ENCODE measurements at regions not wholly inside any gene's neighbourhood (a gene's known extent, or its start where the extent isn't known, plus 50 kb on each side); places are given as distances from the start of the nearest gene placed in this dataset.

DNA sequence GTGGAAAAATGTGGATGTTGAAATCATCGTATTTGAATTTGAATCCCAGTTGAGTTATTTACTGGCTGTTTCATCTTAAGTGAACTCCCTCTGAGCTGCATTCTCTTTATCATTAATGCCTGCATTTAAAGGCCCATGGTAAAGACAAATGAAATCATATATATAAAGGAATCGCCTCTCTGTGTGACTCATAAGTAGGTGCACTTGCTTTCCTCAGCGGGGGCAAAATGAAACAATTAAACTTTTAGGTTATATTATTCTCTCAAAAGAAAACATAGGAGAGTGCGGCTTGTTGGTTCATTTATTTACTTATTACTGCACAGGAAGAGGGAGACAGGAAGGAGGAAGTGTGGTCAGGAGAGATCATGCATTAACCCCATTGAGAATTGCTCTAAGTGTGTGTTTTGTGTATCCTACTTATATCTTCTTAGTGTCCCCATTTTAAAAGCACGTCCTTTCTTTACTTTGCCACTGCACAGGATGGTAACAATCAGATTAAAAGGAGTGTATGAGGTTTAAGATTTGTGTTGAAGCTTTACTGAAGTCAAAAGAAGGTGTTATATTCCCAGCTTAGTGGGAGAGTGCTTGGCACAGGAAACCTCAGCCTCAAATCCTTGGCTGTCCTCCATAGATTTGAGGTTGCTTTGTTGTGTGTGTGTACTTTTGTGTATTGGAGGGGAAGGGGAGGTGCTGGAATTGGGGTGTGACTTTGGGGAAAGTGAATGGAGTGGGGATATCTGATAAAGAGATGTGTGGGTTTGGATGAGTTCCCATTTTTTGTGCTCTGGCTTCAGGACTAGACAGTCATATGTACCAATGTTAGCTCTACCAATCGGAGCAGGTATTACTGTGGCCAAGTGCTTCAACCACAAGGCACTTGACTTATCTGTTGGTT is 595.8 kb upstream of the NR2F2 start:
- H3K4me3 ChIP-seq = no peak overlapping the region
- TF ChIP-seq POLR2A (IDR thresholded peaks at IDR 0.05) = no peak
- no peak for TF ChIP-seq POLR2AphosphoS5 (IDR thresholded peaks at IDR 0.05)
- TF ChIP-seq, protein P1, sequence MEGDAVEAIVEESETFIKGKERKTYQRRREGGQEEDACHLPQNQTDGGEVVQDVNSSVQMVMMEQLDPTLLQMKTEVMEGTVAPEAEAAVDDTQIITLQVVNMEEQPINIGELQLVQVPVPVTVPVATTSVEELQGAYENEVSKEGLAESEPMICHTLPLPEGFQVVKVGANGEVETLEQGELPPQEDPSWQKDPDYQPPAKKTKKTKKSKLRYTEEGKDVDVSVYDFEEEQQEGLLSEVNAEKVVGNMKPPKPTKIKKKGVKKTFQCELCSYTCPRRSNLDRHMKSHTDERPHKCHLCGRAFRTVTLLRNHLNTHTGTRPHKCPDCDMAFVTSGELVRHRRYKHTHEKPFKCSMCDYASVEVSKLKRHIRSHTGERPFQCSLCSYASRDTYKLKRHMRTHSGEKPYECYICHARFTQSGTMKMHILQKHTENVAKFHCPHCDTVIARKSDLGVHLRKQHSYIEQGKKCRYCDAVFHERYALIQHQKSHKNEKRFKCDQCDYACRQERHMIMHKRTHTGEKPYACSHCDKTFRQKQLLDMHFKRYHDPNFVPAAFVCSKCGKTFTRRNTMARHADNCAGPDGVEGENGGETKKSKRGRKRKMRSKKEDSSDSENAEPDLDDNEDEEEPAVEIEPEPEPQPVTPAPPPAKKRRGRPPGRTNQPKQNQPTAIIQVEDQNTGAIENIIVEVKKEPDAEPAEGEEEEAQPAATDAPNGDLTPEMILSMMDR (IDR thresholded peaks at IDR 0.05) = no peak
- TF ChIP-seq EP300 (IDR thresholded peaks at IDR 0.05) = no peak
- no peaks in the 10 kb centered on the region for H3K36me3 ChIP-seq
- DNase-seq = no peak
- peaks cover 0 to 5% (median 4%) of the 10 kb centered on the region in 4 donors for H3K4me1 ChIP-seq
- no peak overlapping the region for H3K27ac ChIP-seq
- no peaks in the 10 kb centered on the region for H3K9me3 ChIP-seq
- 56 to 68% methylated on average over 6 of the region's 6 CpGs for WGBS, 2 donors
- intact Hi-C loops (cut with DNase I) = no loop called here
- no peaks in the 10 kb centered on the region for H3K27me3 ChIP-seq

DNA sequence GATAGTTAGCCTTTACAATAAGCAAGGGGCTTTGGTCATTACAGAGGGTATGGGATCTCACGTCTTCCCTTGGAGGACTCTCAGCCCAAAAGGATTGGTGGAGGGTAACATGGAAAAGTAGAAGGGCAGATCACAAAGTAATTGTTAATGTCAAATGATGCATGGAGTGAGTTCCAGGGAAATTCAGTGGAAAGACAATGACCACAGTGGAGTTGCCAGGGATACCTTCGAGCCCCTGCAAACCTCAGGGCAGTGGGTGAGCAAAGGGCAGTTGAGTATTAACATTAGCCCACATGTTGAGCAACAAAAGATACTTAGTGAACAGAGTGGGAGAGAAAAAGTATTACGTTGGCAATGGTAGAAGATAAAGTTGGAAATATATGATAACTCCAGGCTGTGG is 593.4 kb upstream of the NR2F2 start:
- intact Hi-C loops (cut with DNase I) = no loop called here
- WGBS, 2 donors = 68 to 86% methylated on average over 3 of the region's 3 CpGs
- H3K27ac ChIP-seq = no peak overlapping the region
- no peaks in the 10 kb centered on the region for H3K27me3 ChIP-seq
- no peaks in the 10 kb centered on the region for H3K9me3 ChIP-seq
- no peak for DNase-seq
- peaks cover 0 to 9% (median 7%) of the 10 kb centered on the region in 4 donors for H3K4me1 ChIP-seq
- no peak for TF ChIP-seq EP300 (IDR thresholded peaks at IDR 0.05)
- H3K4me3 ChIP-seq = no peak overlapping the region
- no peaks in the 10 kb centered on the region for H3K36me3 ChIP-seq

DNA sequence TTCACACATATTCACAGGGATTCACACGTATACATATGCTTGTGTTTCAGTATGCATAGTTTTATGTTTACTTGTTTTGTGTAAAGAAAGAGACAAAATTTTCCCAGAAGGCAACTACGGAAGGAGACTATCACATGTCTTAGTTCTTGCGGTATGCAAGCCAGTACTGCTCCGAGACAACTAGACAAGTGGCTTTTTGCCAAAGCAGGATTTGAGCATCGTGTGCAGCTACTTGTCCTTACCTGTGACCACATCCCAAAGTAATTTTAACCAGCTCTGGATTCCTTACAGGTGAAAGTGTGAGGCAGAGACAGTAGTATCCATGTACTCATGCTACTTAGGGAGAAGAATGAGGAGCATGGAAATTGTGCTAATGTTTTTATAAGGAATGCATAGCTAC is 591.4 kb upstream of the NR2F2 start:
- TF ChIP-seq POLR2A (IDR thresholded peaks at IDR 0.05) = no peak
- TF ChIP-seq, protein P1 (IDR thresholded peaks at IDR 0.05) = no peak
- TF ChIP-seq POLR2AphosphoS5 (IDR thresholded peaks at IDR 0.05) = no peak
- no peak for TF ChIP-seq EP300 (IDR thresholded peaks at IDR 0.05)
- Histone ChIP-seq H3K9me3 (no peaks in the 10 kb centered on the region), H3K4me1 (peaks cover 0 to 9% (median 7%) of the 10 kb centered on the region in 4 donors), H3K36me3 (no peaks in the 10 kb centered on the region), H3K4me3 (no peak overlapping the region), H3K27ac (no peak overlapping the region), H3K27me3 (no peaks in the 10 kb centered on the region)
- no peak for DNase-seq
- intact Hi-C loops (cut with DNase I) = no loop called here
- 64 to 81% methylated on average over 5 of the region's 5 CpGs for whole genome bisulfite sequencing, 2 donors

DNA sequence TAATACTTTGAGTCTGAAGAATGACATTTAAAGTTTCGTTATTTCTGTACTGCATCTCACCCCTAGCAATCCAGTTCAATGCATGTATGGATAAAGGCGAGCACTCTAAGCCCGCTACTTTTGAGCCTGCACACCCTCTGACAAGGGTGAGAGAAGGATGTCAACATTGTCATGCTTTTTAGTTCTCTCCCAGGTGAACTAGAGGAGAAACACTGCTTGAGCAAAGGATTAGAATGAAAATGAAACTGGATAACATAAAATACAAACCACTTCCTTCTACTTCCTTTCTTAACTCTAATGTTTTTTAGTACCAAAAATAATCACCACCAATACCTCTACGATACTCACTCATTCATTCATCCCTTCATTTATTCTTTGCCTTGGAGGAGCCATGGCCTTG is 588.7 kb upstream of the NR2F2 start:
- no peaks in the 10 kb centered on the region for H3K36me3 ChIP-seq
- TF ChIP-seq, protein P1 (IDR thresholded peaks at IDR 0.05) = no peak
- no peak for TF ChIP-seq POLR2A (IDR thresholded peaks at IDR 0.05)
- no peak for TF ChIP-seq EP300 (IDR thresholded peaks at IDR 0.05)
- TF ChIP-seq POLR2AphosphoS5 (IDR thresholded peaks at IDR 0.05) = no peak
- H3K4me3 ChIP-seq = no peak overlapping the region
- H3K27me3 ChIP-seq = no peaks in the 10 kb centered on the region
- no peak for DNase-seq
- no peaks in the 10 kb centered on the region for H3K9me3 ChIP-seq
- H3K4me1 ChIP-seq = peaks cover 0 to 9% (median 7%) of the 10 kb centered on the region in 4 donors
- intact Hi-C loops (cut with DNase I) = no loop called here
- 78 to 79% methylated on average over 4 of the region's 4 CpGs for WGBS, 2 donors
- H3K27ac ChIP-seq = no peak overlapping the region

DNA sequence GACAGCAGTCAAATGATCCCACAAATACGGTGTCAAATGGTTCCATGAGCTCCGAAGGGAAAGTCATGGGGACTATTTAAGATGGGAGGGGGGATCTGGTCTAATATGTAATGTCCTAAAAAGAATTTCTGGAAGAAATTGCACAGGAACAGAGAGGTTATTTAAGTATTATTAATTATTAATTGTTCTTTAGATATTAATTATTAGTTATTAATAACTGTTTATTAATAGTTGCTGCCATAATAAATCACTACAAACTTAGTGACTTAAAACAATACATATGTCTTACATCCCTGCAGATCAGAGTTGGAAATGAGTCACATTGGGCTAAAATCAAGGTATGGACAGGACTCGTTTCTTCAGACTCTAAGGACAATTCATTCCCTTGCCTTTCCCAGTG is 588.2 kb upstream of the NR2F2 start:
- WGBS, 2 donors = 94 to 97% methylated on average over 3 of the region's 3 CpGs
- intact Hi-C loops (cut with DNase I) = no loop called here
- Histone ChIP-seq H3K4me3 (no peak overlapping the region), H3K27ac (no peak overlapping the region), H3K9me3 (no peaks in the 10 kb centered on the region), H3K27me3 (no peaks in the 10 kb centered on the region), H3K36me3 (no peaks in the 10 kb centered on the region), H3K4me1 (peaks cover 0 to 9% (median 7%) of the 10 kb centered on the region in 4 donors)
- TF ChIP-seq EP300 (IDR thresholded peaks at IDR 0.05) = no peak
- no peak for TF ChIP-seq POLR2AphosphoS5 (IDR thresholded peaks at IDR 0.05)
- no peak for TF ChIP-seq POLR2A (IDR thresholded peaks at IDR 0.05)
- TF ChIP-seq, protein P1 (IDR thresholded peaks at IDR 0.05) = no peak
- DNase-seq = no peak
